CD4-positive, alpha-beta T cell treated with Interleukin-12 subunit alpha and Interleukin-12 subunit beta, for 1 hour (primary cell): ENCODE measurements at regions not wholly inside any gene's neighbourhood (a gene's known extent, or its start where the extent isn't known, plus 50 kb on each side); places are given as distances from the start of the nearest gene placed in this dataset.

ENCODE experiments used
- DNase-seq: peaks from one replicate; pipeline ENCODE4 v3.0.0-alpha.2; 2020

- DNase-seq: no peak
These were observed 358.7 kb upstream of the TNP1 start for GRCh38 chr2:217218269-217219163.

GRCh38 chr2:217216982-217217381 is 357.1 kb upstream of the TNP1 start:
- no peak for DNase-seq

DNA sequence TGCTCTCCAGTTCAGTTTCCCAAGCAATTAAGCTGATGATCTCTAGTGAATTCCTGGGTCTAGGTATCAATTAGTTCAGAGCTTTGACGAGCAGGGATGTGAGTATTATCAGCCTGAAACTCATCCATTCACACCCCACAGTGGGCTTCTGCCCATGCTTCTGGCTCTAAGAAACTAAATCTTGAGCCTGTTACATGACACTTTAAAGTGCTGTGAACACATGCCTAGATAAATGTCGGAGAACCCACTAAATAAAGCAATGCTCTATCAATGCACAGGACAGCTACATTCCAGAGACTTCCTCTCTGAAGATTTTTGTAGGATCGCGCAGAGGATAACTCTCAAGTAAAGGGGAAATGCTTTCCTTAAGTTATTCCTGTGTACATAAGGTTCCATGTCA is 356.5 kb upstream of the TNP1 start:
- DNase-seq: no peak

GRCh38 chr2:217215877-217216276 is 356.0 kb upstream of the TNP1 start:
- DNase-seq: no peak

DNA sequence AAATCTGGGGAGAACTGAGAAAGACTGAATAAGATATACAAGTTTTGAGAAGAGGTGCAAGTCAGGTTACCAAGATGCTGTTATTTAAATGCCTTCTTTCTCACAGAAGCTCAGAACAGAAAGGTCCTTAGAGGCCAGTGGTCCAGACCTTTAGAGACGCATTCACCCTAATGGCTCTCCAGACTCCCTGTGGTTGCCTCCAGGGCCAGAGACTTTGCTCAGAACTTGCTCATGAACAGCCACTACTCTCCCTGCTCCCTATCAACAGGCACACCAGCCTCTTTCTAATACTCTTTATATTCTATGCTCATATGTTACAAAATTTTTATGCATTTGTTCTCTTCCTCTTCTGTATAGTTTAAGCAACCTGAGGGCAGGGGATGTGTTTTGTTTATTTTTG is 349.0 kb upstream of the TNP1 start:
- DNase-seq: no peak

DNA sequence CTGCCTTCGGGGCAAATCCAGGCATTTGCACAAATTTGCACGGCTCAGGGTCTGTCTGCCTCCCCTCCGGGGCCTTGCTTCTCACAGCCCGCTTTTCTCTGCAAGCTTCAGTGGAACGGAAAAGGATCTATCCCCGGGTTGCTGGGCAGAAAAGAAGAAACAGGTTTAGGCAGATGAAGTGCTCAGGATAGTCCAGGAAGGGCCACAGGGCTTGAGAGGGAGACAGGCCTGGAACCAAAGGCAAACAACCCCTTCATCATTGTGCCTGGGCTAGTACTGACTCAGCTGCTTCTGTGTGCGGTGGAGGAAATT is 347.8 kb upstream of the TNP1 start:
- DNase-seq: no peak

DNA sequence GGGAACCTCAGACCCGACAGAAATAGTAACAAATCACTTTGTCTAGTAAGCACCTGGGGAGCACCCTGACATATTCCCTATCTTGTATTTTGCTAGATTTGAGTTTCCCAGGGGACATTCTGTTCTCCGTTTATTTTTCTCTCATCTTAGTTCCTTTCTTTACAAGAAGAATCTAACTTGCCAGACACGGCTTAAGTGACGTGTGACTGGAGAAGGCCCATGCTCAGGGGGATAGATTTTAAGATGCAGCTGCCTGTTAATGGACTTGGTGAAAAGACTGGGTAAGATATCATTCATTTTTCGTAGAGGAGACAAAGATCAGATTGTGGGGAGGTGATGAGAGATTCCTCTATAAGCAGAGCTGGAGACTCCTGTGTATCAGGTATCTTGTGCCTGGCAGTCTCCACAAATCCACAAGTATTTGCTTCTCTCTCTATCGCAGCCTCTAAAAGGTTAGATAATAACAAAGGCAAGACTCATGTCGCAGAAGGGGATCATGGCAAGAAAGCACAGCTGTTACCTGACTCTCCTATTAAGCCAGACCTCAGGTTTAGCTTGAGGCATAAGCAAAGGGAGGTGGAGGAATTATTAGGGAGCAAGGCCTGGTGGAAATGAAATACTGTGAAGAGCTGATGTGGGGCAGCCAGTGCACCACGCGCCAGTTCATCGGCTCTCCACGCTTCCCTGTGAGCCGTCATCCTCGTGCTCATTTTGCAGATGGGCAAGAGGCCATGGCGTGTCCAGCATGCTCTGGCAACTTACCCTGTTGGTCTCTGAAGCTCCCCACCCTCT is 347.2 kb upstream of the TNP1 start:
- no peak for DNase-seq

GRCh38 chr2:217206016-217206725 is 346.3 kb upstream of the TNP1 start:
- DNase-seq: no peak

DNA sequence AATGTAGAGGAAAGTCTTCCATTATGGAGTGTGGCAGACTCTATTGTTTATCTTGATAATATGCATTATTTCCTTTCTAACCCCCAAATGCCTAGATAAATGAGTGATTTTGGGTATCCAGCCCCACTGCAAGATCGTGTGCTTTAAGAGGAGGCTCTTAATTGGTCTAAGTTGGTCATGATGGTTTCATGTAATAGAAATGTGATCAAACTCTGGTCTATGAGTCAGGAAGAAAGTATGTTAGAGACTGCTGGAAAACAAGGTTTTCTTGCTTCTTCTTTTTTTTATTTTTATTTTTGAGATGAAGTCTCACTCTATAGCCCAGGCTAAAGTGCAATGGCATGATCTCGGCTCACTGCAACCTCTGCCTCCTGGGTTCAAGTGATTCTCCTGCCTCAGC is 344.5 kb upstream of the TNP1 start:
- no peak for DNase-seq

DNA sequence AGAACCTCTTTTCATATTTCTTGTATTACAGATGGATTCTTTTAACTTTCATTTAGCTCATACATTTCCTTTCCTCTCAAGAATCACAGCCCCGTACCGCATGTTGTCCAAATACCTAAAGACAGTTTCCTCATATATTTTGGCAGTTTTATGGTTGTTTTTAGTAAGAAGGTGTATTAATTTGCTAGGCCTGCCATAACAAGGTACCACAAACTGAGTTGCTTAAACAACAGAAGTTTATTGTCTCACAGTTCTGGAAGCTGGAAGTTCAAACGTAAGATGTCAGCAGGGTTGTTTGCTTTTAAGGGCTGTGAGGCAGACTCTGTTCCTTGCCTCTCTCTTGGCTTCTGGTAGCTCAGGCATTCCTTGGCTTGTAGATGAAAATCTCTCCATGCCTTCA is 343.2 kb upstream of the TNP1 start:
- DNase-seq: no peak

DNA sequence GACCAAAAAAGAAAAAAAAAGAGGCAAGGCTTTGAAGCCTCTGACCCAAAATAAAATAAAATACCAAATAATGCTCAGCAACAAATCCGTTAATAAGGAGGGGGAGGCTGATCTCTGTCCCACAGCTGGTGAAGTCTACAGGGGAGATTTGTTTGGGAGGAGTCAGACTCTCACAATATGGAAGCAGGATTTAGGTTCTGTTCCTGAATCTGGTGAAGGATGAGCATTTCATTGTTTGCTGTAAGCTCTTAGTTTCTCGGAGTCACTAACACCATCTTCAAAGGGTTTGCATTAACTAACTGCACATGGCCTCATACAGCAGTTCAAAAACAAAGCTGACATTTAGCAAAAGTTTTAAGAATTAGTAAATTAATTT is 339.4 kb upstream of the TNP1 start:
- no peak for DNase-seq

GRCh38 chr2:217195658-217196446 is 336.0 kb upstream of the TNP1 start:
- DNase-seq: no peak

- DNase-seq: no peak
These were observed 335.2 kb upstream of the TNP1 start for GRCh38 chr2:217195016-217195415.

- DNase-seq: no peak
These were observed 333.8 kb upstream of the TNP1 start for GRCh38 chr2:217193431-217194340.

GRCh38 chr2:217192366-217192765 is 332.5 kb upstream of the TNP1 start:
- no peak for DNase-seq

- DNase-seq: no peak
These were observed 329.9 kb upstream of the TNP1 start for GRCh38 chr2:217189747-217190146.

DNA sequence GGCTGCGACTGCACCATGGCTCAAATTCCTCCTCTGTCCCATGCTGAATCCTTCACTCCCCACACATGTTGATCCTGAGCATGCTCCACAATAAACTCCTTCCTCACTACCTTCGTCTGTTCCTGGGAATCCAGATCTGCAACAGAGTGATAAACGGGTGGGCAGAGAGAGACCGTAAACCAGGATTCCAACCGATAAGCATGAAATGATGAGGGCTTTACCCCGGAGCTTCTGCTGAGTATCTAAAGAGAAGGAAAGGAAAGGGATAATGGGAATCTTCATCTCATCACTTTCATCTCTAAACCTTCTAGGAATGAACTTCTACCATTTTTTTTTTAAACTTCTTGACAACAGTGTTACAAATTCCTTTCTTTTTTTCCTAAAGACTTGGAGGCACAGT is 329.3 kb upstream of the TNP1 start:
- DNase-seq: no peak

- no peak for DNase-seq
These were observed 326.9 kb upstream of the TNP1 start for GRCh38 chr2:217186668-217187159.

DNA sequence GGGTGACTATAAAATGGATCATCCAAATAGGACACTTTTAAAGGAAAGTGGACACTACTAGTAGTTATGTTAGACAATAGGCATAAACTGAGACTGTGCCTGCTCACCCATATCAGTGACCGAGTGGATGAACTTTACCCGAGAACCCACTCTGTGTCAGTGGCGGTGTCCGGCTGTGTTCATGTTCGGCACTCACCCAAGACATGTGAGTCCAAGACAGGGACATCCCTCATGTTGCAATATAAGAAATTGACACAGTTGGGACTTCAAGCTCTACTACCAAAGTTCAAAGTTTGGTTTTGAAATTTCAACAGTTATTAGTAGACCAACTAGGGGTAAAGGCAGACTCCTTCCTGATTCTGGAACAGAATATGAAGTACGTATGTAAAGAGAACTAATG is 326.3 kb upstream of the TNP1 start:
- no peak for DNase-seq

- DNase-seq: no peak
These were observed 325.6 kb upstream of the TNP1 start for GRCh38 chr2:217185265-217185995.

DNA sequence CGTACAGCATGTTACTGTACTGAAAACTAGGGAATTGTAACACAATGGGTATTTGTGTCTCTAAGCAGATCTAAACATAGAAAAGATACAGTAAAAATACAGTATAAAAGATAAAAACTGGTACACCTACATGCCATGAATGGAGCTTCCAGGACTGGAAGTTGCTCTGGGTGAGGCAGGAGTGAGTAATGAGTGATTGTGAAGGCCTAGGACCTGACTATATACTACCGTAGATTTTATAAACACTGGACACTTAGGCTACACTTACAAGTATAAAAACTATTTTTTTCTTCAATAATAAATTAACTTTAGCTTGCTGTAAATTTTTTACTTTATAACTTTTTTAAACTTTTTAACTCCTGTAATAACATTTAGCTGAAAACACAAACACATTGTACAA is 324.4 kb upstream of the TNP1 start:
- no peak for DNase-seq
